ENCODE measurements at regions not wholly inside any gene's neighbourhood (a gene's known extent, or its start where the extent isn't known, plus 50 kb on each side); places are given as distances from the start of the nearest gene placed in this dataset.
A peak's percentile ranks its signal among the peaks of the same experiment; 100 is the strongest.
"Not testable (repeated sequence)": the region's sequence is repeated elsewhere in the genome, so short reads cannot be mapped to it uniquely, and the experiment has no call there.

DNA sequence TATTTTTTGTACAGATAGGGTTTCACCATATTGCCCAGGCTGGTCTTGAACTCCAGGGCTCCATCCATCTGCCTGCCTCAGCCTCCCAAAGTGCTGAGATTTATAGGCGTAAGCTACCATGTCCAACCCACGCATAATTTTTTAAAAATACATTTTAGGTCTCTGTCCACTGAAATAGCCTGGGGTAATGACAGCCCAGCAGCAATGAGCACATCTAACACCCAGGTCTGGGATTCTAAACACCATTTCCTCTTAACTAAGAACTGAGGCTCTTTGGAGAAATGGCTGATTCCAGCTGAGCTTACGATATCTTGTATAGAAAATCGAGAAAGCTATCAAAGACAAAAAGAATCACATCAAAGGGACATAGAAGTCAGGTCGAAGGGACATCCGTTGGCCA lies 245.3 kb downstream of the PARN start:
- no peak for DNase-seq (ENCODE audit: low spot score)

DNA sequence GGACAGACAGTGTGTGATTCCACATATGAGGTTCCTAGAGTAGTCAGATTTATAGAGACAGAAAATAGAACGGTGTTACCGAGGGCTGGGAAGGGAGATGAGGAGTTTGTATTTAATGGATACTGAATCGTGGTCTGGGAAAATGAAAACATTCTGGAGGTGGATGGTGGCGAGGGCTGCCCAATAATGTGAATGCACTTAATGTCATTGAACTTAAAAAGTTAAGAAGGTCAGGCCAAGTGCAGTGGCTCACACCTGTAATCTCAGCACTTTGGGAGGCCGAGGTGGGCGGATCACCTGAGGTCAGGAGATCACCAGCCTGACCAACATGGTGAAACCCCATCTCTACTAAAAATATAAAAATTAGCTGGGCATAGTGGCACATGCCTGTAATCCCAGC lies 246.2 kb downstream of the PARN start:
- DNase-seq (ENCODE audit: low spot score), result not testable (repeated sequence)

DNA sequence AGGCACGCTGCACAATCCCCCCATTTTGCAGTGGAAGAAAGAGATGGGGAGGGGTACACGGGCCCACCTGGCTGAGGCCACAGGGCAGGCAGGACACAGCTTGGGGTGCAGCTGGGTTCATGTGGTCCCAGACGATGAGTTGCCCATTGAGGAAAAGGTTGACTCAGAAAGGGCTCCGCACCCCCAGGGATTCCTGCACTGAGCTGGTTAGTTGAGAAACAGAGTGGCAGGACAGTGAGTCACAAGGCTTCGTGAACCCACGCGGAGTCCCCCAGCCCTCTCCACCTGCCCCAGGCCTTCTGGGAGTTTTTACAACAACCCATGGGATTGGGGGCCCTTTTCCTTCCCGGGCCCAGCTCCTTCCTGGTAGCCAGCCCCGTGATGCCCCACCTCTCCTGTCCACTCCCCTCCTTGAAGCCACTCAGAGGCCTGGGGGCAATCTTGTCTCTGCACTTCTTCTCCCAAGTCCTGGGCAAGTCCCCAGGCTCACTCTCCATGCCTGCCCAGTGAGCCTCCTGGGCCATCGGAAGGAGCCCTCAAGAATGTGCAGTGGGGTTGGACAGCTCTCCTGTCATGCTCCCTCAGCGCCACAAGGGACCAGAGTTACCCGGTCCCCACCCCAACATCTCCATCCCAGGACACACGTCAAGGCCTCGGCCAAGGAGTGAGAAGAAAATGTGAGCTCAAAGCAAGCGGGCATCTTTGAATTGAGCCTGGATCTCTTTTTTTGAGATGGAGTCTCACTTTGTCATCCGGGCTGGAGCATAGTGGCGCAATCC lies 251.2 kb downstream of the PARN start:
- DNase-seq (ENCODE audit: low spot score), result peak; percentile 31

DNA sequence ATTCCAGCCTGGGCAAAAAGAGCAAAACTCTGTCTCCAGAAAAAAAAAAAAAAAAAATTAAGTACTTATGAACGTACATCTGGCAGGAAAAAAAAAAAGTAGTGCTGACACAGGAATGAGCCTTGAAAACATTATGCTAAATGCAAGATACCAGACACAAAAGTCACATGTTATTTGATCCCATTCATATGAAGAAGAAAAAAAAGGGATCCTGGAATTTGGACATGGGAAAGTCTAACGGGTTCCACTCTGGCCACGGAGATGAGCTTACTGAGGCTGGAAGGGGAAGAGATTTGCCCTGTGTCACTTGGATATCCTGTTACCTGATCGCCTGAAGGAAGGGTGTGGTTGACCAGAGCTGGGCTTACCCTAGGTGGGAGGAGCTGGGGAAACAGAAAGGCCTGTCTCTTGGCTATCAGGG lies 251.9 kb downstream of the PARN start:
- peak; percentile 28 for DNase-seq (ENCODE audit: low spot score)

- DNase-seq (ENCODE audit: low spot score), result no peak
These were observed 252.7 kb downstream of the PARN start for GRCh38 chr16:14377326-14377725.

GRCh38 chr16:14375132-14375491 lies 254.9 kb downstream of the PARN start:
- DNase-seq (ENCODE audit: low spot score), result no peak

- no peak for DNase-seq (ENCODE audit: low spot score)
These were observed 255.5 kb downstream of the PARN start for GRCh38 chr16:14374451-14375131.

DNA sequence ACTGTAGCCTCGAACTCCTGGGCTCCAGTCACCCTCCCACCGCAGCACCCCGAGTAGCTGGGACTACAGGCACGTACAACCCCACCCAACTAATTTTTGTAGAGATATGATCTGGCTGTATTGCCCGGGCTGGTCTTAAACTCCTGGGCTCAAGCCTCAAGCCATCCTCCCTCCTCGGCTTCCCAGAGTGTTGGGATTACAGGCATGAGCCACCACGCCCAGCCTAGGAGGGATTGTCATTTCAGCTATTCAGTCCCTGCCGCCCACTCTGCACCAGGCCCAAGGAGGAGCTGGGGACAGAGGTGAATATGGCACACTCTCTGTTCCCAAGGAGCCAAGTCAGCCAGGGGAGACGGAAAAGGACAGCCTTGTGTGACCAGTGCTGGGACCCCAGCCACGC lies 256.2 kb downstream of the PARN start:
- no peak for DNase-seq (ENCODE audit: low spot score)

- no peak for DNase-seq (ENCODE audit: low spot score)
These were observed 256.7 kb downstream of the PARN start for GRCh38 chr16:14373406-14373805.

GRCh38 chr16:14372471-14372870 lies 257.6 kb downstream of the PARN start:
- DNase-seq (ENCODE audit: low spot score), result no peak

GRCh38 chr16:14371778-14372431 lies 258.2 kb downstream of the PARN start:
- DNase-seq (ENCODE audit: low spot score), result no peak

GRCh38 chr16:14370736-14371234 lies 259.3 kb downstream of the PARN start:
- DNase-seq (ENCODE audit: low spot score), result no peak

DNA sequence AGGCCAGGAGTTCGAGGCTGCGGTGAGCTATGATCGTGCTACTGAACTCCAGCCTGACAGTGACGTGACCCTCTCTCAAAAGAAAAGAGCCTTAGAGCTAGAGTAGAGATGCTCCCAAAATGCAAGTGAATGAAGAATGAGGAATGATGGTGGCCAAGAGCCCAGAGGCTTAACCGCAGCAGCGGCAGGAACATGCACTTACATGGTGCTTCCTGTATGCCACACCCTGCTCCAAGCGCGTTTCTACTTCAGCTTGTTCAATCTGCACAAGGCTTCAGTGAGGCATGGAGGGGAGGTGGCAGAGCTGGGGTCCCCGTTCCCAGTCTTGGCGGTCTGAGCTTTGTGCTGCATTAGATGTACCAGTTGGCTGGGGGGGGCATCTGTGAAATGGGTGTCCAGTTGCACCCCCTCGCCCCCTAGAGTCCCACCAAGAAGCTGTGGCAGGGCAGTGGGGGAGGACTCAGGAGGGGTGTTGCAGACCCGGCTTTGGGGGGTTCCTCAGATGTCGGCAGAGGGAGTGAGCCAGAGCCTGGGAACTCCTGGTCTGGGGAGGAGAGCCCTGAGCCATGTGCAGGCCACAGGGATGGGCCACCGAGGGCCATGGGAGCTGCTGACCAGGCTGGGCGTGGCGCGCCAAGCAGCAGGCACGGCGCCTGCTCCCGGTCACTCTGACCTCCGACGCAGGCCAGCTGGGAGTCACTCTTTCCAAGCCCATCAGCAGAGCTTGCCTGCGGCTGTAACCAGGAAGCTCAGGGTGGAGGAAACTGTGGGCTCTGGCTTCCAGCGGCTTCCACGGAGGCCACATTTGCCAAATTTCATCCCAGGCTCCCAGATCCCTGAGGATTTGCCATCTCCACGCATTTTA lies 260.1 kb downstream of the PARN start:
- DNase-seq (ENCODE audit: low spot score), result no peak

DNA sequence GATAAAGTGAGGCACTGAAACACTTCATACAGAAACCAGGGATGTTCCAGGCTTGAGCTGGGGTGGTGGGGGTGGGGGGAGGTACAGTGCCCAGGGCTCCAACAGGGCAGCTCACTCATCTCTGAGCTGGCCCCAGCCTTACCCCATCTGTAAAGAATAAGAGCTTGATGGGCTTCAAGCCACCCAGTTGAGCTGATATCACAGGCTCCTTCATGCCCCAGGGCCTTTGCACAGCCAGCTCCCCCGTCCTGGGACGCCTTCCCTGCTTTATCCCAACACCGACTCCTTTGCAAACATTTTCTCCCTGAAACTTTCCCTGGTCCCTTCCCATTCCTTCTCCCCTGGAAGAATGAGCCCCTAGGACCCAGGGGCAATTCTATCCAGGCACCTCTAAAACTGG lies 261.7 kb downstream of the PARN start:
- no peak for DNase-seq (ENCODE audit: low spot score)

DNA sequence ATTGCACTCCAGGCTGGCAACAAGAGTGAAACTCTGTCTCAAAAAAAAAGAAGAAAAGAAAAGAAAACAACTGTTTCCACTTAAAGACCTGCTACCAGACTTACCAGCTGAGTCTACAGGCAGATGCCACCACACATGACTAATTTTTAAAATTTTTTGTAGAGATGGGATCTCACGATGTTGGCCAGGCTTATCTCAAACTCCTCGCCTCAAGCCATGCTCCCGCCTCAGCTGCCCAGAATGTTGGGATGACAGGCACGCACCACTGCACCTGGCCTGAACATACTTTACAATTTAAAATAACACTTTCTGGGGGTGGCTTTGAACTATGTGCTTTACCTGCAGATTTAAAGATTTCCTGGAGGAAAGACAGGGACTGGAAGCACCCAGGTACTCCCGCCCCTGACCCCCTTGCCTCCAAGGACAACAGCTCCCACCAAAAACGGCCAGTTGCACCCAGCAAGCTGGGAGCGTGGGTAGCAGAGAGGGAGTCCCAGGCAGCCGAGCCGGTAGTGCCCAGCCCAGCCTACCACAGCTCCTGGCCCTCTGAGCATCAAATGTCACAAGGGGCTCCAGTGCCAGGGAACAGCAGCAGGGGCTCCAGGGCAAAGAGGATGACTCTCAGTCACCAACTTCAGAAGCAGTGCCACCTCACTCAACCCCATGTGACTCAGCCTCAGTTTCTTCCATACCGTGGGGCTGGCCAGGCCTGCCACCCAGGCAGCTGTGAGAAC lies 262.9 kb downstream of the PARN start:
- DNase-seq (ENCODE audit: low spot score), result no peak

DNA sequence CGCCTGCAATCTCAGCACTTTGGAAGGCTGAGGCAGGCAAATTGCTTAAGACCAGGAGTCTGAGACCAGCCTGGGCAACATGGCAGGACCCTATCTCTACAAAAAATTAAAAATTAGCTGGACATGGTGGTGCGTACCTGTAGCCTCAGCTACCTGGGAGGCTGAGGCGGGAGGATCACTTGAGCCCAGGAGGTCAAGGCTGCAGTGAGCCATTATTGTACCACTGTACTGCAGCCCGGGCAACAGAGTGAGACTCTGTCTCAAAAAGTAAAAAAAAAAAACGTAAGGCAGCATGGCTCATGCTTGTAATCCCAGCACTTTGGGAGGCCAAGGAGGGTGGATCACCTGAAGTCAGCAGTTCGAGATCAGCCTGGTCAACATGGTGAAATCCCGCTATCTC lies 263.6 kb downstream of the PARN start:
- DNase-seq (ENCODE audit: low spot score), result no peak

- peak; percentile 89 for DNase-seq (ENCODE audit: low spot score)
These were observed 264.7 kb downstream of the PARN start for GRCh38 chr16:14365200-14365851.

DNA sequence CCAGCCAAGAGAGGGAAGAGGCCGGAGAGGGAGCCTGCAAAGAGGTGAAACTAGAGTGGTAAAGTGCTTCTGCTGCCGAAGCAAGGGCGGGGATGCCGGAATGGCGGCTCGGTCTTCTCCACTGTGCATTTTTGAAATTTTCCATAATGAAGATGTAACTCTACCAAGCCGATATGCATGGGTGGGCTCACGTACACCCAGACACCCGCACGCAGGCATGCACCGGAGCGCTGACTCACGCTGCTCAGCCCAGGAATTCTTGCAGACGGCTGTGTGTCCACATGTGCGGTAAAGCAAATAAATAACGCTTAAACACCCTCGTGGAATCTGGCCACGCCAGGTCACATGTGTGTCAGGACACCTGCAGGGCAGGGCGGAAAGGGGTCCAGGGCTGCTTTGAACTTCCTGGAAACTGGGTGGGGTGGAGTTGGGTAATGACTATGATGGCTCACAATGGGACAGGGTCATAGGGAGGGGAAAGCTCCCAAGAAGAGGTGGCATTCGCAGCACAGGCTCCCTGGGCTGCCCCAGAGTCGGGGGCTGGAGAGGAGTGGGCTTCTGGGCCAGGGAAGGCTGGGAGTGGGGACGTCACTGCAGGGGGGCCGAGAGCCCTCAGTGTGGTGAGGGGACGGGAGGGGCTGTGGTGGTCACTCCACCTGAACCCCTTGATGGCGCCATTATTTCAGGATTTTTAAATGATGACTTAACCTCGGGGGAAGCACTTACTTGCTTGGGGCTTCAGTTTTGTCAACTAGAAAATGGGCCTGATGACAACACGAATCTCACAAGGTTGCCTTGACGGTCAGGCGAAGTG lies 265.5 kb downstream of the PARN start:
- DNase-seq (ENCODE audit: low spot score), result peak; percentile 99

DNA sequence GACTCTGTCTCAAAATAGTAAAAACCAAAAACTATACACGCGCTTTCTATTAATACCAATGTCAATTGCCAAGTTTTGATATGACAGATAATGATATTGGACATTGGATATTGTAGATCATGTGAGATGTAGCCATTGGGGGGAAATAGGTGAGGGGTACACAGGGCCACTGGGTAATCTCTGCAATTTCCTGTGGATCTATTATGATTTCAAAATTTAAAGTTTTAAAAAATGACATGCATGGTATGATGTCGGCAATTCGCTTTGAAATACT lies 266.0 kb downstream of the PARN start:
- DNase-seq (ENCODE audit: low spot score), result no peak

- DNase-seq (ENCODE audit: low spot score), result no peak
These were observed 267.2 kb downstream of the PARN start for GRCh38 chr16:14362774-14363371.

Measured in kidney tubule cell (primary cell).